Mesendoderm (in vitro differentiated cells): ENCODE measurements at regions not wholly inside any gene's neighbourhood (a gene's known extent, or its start where the extent isn't known, plus 50 kb on each side); places are given as distances from the start of the nearest gene placed in this dataset.

Source experiments
- DNase-seq: peaks from one replicate; pipeline ENCODE4 v3.0.0; 2013
- H2AK5ac ChIP-seq: 2 replicates; pipeline ENCODE4 v1.6.1; 2013; ENCODE audit warnings: low read length, inconsistent platforms
- H2BK120ac ChIP-seq: 2 replicates; pipeline ENCODE4 v1.6.1; 2013; ENCODE audit warnings: low read depth, mild to moderate bottlenecking, low read length, moderate library complexity, mixed read lengths
- H2BK15ac ChIP-seq: replicated peaks from 2 replicates; pipeline ENCODE4 v1.6.1; 2013; ENCODE audit warnings: low read depth, mild to moderate bottlenecking, moderate library complexity
- H2BK5ac ChIP-seq: 2 replicates; pipeline ENCODE4 v1.6.1; 2013; ENCODE audit warnings: low read length, inconsistent platforms
- H3K18ac ChIP-seq: 2 replicates; pipeline ENCODE4 v1.6.1; 2013; ENCODE audit warnings: mild to moderate bottlenecking, low read length, mixed read lengths
- H3K23ac ChIP-seq: one replicate; pipeline ENCODE4 v1.6.1; 2013; ENCODE audit warnings: low read length
- H3K27ac ChIP-seq: 2 replicates; pipeline ENCODE4 v1.5.1; 2013; ENCODE audit warnings: low read depth, mild to moderate bottlenecking, inconsistent platforms, low read length, moderate library complexity
- H3K27me3 ChIP-seq: 2 replicates; pipeline ENCODE4 v1.6.1; 2013; ENCODE audit warnings: low read length, control low read depth, mild to moderate bottlenecking, inconsistent platforms; ENCODE audit not compliant: insufficient read depth, poor library complexity
- H3K36me3 ChIP-seq: 2 replicates; pipeline ENCODE4 v1.6.1; 2013; ENCODE audit warnings: low read length, inconsistent platforms; ENCODE audit not compliant: control insufficient read depth, insufficient read depth
- H3K4ac ChIP-seq: one replicate; pipeline ENCODE4 v1.6.1; 2013; ENCODE audit warnings: low read depth, mild to moderate bottlenecking, low read length, moderate library complexity
- H3K4me1 ChIP-seq: 2 replicates; pipeline ENCODE4 v1.6.1; 2013; ENCODE audit warnings: low read depth, low read length, inconsistent platforms; ENCODE audit not compliant: control insufficient read depth
- H3K4me2 ChIP-seq: 2 replicates; pipeline ENCODE4 v1.6.1; 2013; ENCODE audit warnings: low read length
- H3K4me3 ChIP-seq: 2 replicates; pipeline ENCODE4 v1.5.1; 2013; ENCODE audit warnings: mild to moderate bottlenecking, low read length
- H3K56ac ChIP-seq: one replicate; pipeline ENCODE4 v1.6.1; 2013; ENCODE audit warnings: low read length
- H3K79me1 ChIP-seq: 2 replicates; pipeline ENCODE4 v1.6.1; 2013; ENCODE audit warnings: low read length, inconsistent platforms
- H3K79me2 ChIP-seq: 2 replicates; pipeline ENCODE4 v1.6.1; 2013; ENCODE audit warnings: mild to moderate bottlenecking, low read length; ENCODE audit not compliant: control insufficient read depth, insufficient read depth
- H3K9ac ChIP-seq: 2 replicates; pipeline ENCODE4 v1.6.1; 2013; ENCODE audit warnings: low read length, inconsistent platforms
- H4K5ac ChIP-seq: one replicate; pipeline ENCODE4 v1.6.1; 2013; ENCODE audit warnings: low read length
- H4K8ac ChIP-seq: one replicate; pipeline ENCODE4 v1.6.1; 2013; ENCODE audit warnings: low read depth, mild to moderate bottlenecking, control low read depth, low read length, moderate library complexity
- WGBS: extraction: QIAGEN DNeasy Blood & Tissue Kit; methylation state at CpG from one replicate; pipeline ENCODE4 v1.1.7; 2013; ENCODE audit warnings: low lambda C conversion rate, missing lambda C conversion rate; ENCODE audit not compliant: insufficient coverage; ENCODE audit errors: extremely low coverage; 5-methylcytosine and 5-hydroxymethylcytosine counted together

GRCh38 chr4:123469245-123469644 is 72.7 kb downstream of the SPRY1 start:
- no peak overlapping the region for H4K8ac ChIP-seq
- H3K36me3 ChIP-seq, result no peaks in the 10 kb centered on the region
- H4K5ac ChIP-seq, result no peak overlapping the region
- no peak overlapping the region for H2BK5ac ChIP-seq
- no peak overlapping the region for H2BK120ac ChIP-seq
- H3K9ac ChIP-seq, result no peak overlapping the region
- H3K79me1 ChIP-seq, result no peaks in the 10 kb centered on the region
- H3K18ac ChIP-seq, result no peak overlapping the region
- H3K4me3 ChIP-seq, result no peak overlapping the region
- H3K4me1 ChIP-seq, result no peaks in the 10 kb centered on the region
- H3K4me2 ChIP-seq, result no peak overlapping the region
- H3K4ac ChIP-seq, result no peak overlapping the region
- no peak overlapping the region for H3K27ac ChIP-seq
- H2BK15ac ChIP-seq, result no peak overlapping the region
- no peak overlapping the region for H3K23ac ChIP-seq
- WGBS, result no CpG with 5 or more reads among the region's 3 CpGs
- no peak for DNase-seq
- no peak overlapping the region for H2AK5ac ChIP-seq
- H3K56ac ChIP-seq, result no peak overlapping the region
- H3K27me3 ChIP-seq, result no peaks in the 10 kb centered on the region
- H3K79me2 ChIP-seq, result no peaks in the 10 kb centered on the region

GRCh38 chr4:123469696-123470095 is 73.1 kb downstream of the SPRY1 start:
- Histone ChIP-seq H3K18ac (no peak overlapping the region), H3K79me2 (no peaks in the 10 kb centered on the region), H4K5ac (no peak overlapping the region), H3K4me2 (no peak overlapping the region), H4K8ac (no peak overlapping the region), H2AK5ac (no peak overlapping the region), H3K23ac (no peak overlapping the region), H2BK120ac (no peak overlapping the region), H3K79me1 (no peaks in the 10 kb centered on the region), H3K56ac (no peak overlapping the region), H3K4me1 (no peaks in the 10 kb centered on the region), H3K4ac (no peak overlapping the region), H3K27me3 (no peaks in the 10 kb centered on the region), H3K27ac (no peak overlapping the region), H3K4me3 (no peak overlapping the region), H2BK5ac (no peak overlapping the region), H3K9ac (no peak overlapping the region), H2BK15ac (no peak overlapping the region), H3K36me3 (no peaks in the 10 kb centered on the region)
- DNase-seq, result no peak
- WGBS, result no CpG with 5 or more reads among the region's 2 CpGs

DNA sequence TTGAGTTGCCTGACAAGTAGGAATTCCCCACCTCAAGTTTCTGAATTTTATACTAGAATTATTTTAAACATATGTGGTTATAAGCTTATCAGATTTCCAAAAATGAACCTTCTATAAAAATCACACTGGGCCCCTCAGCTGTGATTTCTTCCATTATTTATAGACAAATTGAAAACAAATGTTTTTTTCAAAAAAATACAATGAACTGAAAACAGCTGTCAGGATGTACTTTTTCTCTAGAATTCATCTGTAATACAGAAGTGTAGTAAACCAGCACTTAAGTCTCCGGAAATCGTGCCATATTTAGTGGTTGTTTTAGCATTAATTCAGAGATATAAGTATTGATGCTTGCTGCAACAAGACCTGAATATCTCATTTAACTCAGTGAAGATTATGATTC is 74.0 kb downstream of the SPRY1 start:
- Histone ChIP-seq H2BK15ac (no peak overlapping the region), H3K56ac (no peak overlapping the region), H3K4me1 (no peaks in the 10 kb centered on the region), H3K27me3 (no peaks in the 10 kb centered on the region), H3K9ac (no peak overlapping the region), H3K27ac (no peak overlapping the region), H3K18ac (no peak overlapping the region), H4K8ac (no peak overlapping the region), H2AK5ac (no peak overlapping the region), H3K79me1 (no peaks in the 10 kb centered on the region), H3K23ac (no peak overlapping the region), H2BK5ac (no peak overlapping the region), H3K36me3 (no peaks in the 10 kb centered on the region), H3K4me3 (no peak overlapping the region), H3K79me2 (no peaks in the 10 kb centered on the region), H2BK120ac (no peak overlapping the region), H3K4me2 (no peak overlapping the region), H4K5ac (no peak overlapping the region), H3K4ac (no peak overlapping the region)
- no peak for DNase-seq
- no CpG with 5 or more reads among the region's 2 CpGs for WGBS

- 100% methylated on average over 1 of the region's 3 CpGs for WGBS
- Histone ChIP-seq H3K36me3 (no peaks in the 10 kb centered on the region), H3K79me1 (no peaks in the 10 kb centered on the region), H2AK5ac (no peak overlapping the region), H3K18ac (no peak overlapping the region), H4K5ac (no peak overlapping the region), H3K4me2 (no peak overlapping the region), H3K9ac (no peak overlapping the region), H3K79me2 (no peaks in the 10 kb centered on the region), H3K4me1 (no peaks in the 10 kb centered on the region), H3K56ac (no peak overlapping the region), H2BK15ac (no peak overlapping the region), H2BK5ac (no peak overlapping the region), H3K4me3 (no peak overlapping the region), H3K4ac (no peak overlapping the region), H3K23ac (no peak overlapping the region), H2BK120ac (no peak overlapping the region), H3K27ac (no peak overlapping the region), H4K8ac (no peak overlapping the region), H3K27me3 (no peaks in the 10 kb centered on the region)
- no peak for DNase-seq
Measured at GRCh38 chr4:123471655-123472369, 75.2 kb downstream of the SPRY1 start.

- H2BK5ac ChIP-seq, result no peak overlapping the region
- no peak overlapping the region for H3K23ac ChIP-seq
- H2BK15ac ChIP-seq, result no peak overlapping the region
- no peak overlapping the region for H2BK120ac ChIP-seq
- no peak for DNase-seq
- no peak overlapping the region for H2AK5ac ChIP-seq
- H3K4me2 ChIP-seq, result no peak overlapping the region
- no peak overlapping the region for H3K56ac ChIP-seq
- H3K27ac ChIP-seq, result no peak overlapping the region
- H4K8ac ChIP-seq, result no peak overlapping the region
- no peak overlapping the region for H3K4me3 ChIP-seq
- H3K4me1 ChIP-seq, result peaks cover 1% of the 10 kb centered on the region
- no peaks in the 10 kb centered on the region for H3K79me2 ChIP-seq
- no peaks in the 10 kb centered on the region for H3K27me3 ChIP-seq
- H3K4ac ChIP-seq, result no peak overlapping the region
- no CpG with 5 or more reads among the region's 4 CpGs for WGBS
- H3K18ac ChIP-seq, result no peak overlapping the region
- H4K5ac ChIP-seq, result no peak overlapping the region
- H3K79me1 ChIP-seq, result no peaks in the 10 kb centered on the region
- H3K36me3 ChIP-seq, result no peaks in the 10 kb centered on the region
- no peak overlapping the region for H3K9ac ChIP-seq
Measured at GRCh38 chr4:123474817-123475216, 78.2 kb downstream of the SPRY1 start.

- Histone ChIP-seq H3K56ac (no peak overlapping the region), H2BK15ac (no peak overlapping the region), H3K9ac (no peak overlapping the region), H3K36me3 (no peaks in the 10 kb centered on the region), H3K23ac (no peak overlapping the region), H3K4me3 (no peak overlapping the region), H3K79me2 (no peaks in the 10 kb centered on the region), H3K27me3 (no peaks in the 10 kb centered on the region), H4K5ac (no peak overlapping the region), H3K4ac (no peak overlapping the region), H3K27ac (no peak overlapping the region), H4K8ac (no peak overlapping the region), H2BK120ac (no peak overlapping the region), H3K18ac (no peak overlapping the region), H3K4me1 (peaks cover 1% of the 10 kb centered on the region), H2BK5ac (no peak overlapping the region), H3K79me1 (no peaks in the 10 kb centered on the region), H3K4me2 (no peak overlapping the region), H2AK5ac (no peak overlapping the region)
- WGBS, result no CpG with 5 or more reads among the region's 1 CpG
- no peak for DNase-seq
Measured at GRCh38 chr4:123476089-123476488, 79.5 kb downstream of the SPRY1 start.
